ENCODE measurements at regions not wholly inside any gene's neighbourhood (a gene's known extent, or its start where the extent isn't known, plus 50 kb on each side); places are given as distances from the start of the nearest gene placed in this dataset.

- DNase-seq: no peak
Measured at GRCh38 chr1:244265507-244265906, 186.2 kb downstream of the ADSS2 start.

GRCh38 chr1:244269169-244269568 is 182.5 kb downstream of the ADSS2 start:
- no peak for DNase-seq

GRCh38 chr1:244271004-244271403 is 180.7 kb downstream of the ADSS2 start:
- no peak for DNase-seq

- no peak for DNase-seq
Measured at GRCh38 chr1:244271691-244272308, 179.9 kb downstream of the ADSS2 start.

GRCh38 chr1:244272471-244273261 is 179.0 kb downstream of the ADSS2 start:
- DNase-seq: peak; percentile 93

- no peak for DNase-seq
Measured at GRCh38 chr1:244273262-244273844, 178.4 kb downstream of the ADSS2 start.

GRCh38 chr1:244273845-244274619 is 177.7 kb downstream of the ADSS2 start:
- DNase-seq: peak; percentile 6

- no peak for DNase-seq
Measured at GRCh38 chr1:244276646-244277045, 175.1 kb downstream of the ADSS2 start.

GRCh38 chr1:244280201-244280600 is 171.5 kb downstream of the ADSS2 start:
- DNase-seq: no peak

- no peak for DNase-seq
Measured at GRCh38 chr1:244280859-244281258, 170.8 kb downstream of the ADSS2 start.

- DNase-seq: no peak
Measured at GRCh38 chr1:244283772-244284171, 167.9 kb downstream of the ADSS2 start.

GRCh38 chr1:244284641-244285156 is 167.0 kb downstream of the ADSS2 start:
- no peak for DNase-seq

GRCh38 chr1:244286341-244286740 is 165.4 kb downstream of the ADSS2 start:
- DNase-seq: no peak

GRCh38 chr1:244287726-244288125 is 164.0 kb downstream of the ADSS2 start:
- DNase-seq: no peak

- no peak for DNase-seq
Measured at GRCh38 chr1:244288663-244289062, 163.0 kb downstream of the ADSS2 start.

- no peak for DNase-seq
Measured at GRCh38 chr1:244289991-244290785, 161.5 kb downstream of the ADSS2 start.

- no peak for DNase-seq
Measured at GRCh38 chr1:244291236-244292201, 160.2 kb downstream of the ADSS2 start.

GRCh38 chr1:244294599-244295224 is 157.0 kb downstream of the ADSS2 start:
- no peak for DNase-seq

GRCh38 chr1:244296003-244296402 is 155.7 kb downstream of the ADSS2 start:
- no peak for DNase-seq

GRCh38 chr1:244296447-244296846 is 155.3 kb downstream of the ADSS2 start:
- DNase-seq: no peak

Measured in skin of body (tissue), 1 donor.